ENCODE measurements at regions not wholly inside any gene's neighbourhood (a gene's known extent, or its start where the extent isn't known, plus 50 kb on each side); places are given as distances from the start of the nearest gene placed in this dataset.
"Not testable (repeated sequence)": the region's sequence is repeated elsewhere in the genome, so short reads cannot be mapped to it uniquely, and the experiment has no call there.

DNA sequence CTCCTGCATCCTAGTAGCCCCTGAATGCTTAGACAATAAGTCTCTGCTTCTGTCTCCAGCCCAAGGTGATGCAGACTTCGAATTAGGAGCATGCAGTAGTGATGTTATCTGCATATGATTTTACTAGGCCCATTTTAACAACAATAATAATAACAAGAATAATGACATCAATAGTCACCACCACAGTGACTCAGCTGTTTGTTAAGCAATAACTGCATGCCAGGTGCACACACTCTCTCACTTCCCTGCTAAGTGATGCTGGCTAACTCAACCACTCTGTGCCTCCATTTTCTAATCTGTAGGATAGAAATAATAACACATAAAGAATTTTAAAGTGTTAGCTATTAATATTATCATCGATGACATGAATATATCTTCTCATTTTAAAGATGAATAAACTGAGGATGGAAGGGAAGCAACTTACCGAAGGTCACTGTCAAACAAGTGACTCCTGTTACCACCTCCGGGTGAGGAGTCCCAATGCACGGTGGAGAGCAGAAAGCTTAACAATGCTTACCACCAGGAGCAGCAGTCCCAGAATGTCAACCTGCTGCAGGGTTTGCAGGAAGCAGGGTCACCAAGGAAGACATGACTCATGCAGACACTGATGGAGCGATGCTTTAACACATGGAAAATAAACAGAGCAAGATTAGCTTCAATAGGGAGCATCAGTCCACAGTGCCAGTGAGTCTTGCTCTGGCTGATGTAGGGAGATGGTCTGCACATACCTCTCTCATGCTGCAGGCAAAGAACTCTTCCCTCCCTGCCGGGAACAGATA lies 290.2 kb downstream of the SPATA17 start:
- no peak for DNase-seq

GRCh38 chr1:217924924-217925323 lies 293.8 kb downstream of the SPATA17 start:
- DNase-seq, result no peak

DNA sequence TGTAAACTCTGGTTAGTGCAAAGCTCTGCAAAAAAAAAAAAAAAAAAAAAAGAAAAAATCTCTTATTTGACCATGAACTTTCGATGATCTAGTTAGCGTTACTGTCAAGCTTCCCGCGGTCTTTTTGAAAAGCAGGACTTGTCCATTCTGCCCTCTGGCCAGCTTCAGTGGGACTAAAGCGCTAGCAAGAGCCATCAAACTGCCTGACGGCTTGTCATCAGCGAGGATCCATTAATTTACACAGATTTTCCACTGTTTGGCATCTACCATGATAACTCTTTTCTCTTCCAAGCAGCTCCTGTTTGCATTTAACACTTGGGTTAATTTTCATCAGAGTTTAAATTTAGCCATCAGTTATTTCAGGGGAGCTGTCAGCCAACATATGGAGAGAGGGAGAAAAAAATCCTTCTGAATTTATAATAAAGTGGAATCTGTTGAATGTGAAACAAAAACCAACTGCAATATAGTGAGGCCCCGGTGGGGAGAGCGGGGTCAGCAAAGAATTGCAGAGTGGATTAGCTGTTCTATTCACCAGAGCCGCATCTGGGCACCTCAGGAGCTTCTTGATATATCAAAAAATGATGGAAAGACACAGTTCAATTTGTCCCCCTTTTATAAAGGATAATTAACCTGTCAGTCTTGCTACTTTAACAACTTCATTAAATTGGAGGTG lies 298.2 kb downstream of the SPATA17 start:
- no peak for DNase-seq

- no peak for DNase-seq
Observed at GRCh38 chr1:217943361-217943760, 312.2 kb downstream of the SPATA17 start.

DNA sequence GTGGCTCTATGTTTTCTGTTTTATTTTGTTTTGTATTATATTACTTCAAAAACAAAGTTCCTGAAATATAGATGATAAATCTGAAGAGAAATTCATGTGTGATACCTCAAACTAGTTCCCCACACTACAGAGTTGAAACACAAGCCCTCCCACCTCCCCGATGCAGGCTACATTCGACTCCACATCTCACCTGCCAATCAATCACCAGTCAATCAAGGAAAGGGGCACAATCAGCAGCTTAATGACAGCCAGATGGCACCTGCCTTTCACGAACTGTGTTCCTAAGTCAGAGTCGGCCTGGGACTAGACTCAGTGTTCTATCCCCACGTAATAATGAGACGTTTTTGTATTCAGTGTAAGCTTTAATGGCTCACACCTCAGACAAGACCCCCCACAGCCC lies 313.4 kb downstream of the SPATA17 start:
- no peak for DNase-seq

DNA sequence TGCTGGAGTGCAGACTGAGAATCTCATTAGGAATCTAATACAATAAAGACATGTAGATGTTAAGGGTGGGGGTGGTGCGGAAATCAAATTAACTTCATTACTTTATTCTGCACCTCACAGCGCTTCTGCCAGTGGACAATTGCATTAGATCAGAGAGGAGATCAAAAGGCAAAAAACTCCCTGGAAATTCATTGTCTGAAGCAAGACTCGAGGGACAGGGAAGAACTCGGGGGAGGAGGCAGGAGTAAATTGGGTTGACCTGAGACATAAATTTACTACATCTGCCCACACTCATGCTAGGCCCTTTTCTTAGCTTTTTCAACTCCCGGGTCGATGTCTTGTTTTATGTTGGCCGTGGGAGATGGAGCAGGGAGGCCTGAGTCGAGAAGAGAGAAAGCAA lies 315.4 kb downstream of the SPATA17 start:
- no peak for DNase-seq

DNA sequence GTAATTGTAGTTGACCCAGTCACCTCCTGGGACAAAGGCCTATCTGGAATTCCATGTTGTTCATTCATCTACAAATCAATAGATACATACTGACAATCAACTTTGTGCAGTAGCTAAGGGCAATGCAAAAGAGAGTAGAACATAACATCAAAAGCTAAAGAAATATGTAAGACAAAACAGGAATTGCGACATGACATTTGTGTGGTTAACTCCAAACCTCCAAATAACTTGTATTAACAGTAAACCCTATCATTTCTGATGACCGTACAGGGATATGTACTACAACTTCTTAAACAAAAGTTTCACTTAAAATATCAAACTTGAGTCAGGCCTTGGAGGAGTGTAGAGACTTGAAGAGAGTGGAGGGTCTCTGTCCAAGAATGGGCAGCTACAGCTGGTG lies 317.6 kb downstream of the SPATA17 start:
- DNase-seq, result no peak

GRCh38 chr1:217953330-217953729 lies 322.2 kb downstream of the SPATA17 start:
- DNase-seq, result no peak

GRCh38 chr1:217953922-217954321 lies 322.8 kb downstream of the SPATA17 start:
- no peak for DNase-seq

- DNase-seq, result no peak
Observed at GRCh38 chr1:217955723-217956122, 324.6 kb downstream of the SPATA17 start.

DNA sequence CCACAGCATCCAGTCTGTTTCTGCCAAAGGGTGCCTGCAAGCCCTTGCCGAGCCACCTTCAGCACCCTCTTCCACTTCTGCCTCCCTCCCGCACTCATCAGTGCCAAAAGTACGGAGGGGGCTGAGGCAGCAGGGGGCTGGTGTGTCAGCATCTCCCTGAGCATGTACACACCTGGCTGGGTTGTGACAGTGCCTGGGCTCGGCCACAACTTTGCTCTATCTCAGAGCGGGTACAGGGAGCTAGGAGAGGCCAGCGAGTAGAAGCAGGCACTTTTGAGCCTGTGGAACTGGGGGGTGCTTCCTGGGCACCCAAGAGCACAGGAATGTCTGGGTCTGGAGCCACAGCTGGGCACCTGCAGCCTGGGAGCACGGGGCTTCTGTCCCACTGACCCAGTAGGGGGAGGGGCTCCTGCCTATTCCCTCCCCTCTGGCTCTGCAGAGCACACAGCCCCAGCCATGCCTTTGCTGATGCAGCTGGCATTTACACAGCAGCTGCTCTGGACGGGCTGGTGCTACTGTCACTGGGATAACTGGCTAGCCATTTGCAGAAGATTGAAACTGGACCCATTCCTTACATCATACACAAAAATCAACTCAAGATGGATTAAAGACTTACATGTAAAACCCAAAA lies 319.8 kb upstream of the RRP15 start:
- no peak for DNase-seq

DNA sequence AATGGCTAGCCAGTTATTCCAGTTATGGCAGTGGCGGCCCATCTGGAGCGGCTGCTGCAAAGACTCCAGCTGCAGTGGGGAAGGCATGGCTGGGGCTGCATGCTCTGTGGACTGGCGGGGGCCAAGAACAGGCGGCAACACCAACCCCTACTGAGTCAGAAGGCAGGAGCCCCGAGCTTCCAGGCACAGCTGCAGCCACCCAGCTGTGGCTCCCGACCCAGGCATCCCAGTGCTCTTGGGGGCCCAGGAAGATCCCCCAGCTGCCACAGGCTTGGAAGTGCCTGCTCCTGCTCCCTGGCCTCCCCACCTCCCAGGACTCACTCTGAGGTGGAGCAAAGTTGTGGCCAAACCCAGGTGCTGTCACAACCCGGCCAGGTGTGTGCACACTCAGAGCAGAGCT lies 317.0 kb upstream of the RRP15 start:
- DNase-seq, result no peak

- no peak for DNase-seq
Observed at GRCh38 chr1:217969428-217969827, 315.7 kb upstream of the RRP15 start.

DNA sequence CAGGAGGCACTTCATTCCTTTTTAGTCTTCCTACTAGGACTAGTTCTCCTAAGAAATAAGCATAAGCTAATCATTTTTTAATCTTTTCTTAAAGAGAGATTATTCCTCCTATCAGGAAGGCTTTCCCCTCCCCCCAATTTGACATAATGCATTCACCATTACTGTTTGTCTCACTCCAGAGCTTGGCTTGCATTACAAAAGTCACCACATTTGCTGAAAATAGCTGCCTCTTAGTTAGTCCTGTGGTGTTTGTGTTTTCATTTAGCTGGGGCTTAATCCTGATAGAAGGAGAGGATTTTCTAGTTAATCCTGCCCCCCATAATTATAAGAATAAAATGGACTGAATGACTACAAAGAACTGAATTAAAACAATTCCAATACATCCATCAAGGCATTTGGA lies 307.1 kb upstream of the RRP15 start:
- DNase-seq, result no peak

DNA sequence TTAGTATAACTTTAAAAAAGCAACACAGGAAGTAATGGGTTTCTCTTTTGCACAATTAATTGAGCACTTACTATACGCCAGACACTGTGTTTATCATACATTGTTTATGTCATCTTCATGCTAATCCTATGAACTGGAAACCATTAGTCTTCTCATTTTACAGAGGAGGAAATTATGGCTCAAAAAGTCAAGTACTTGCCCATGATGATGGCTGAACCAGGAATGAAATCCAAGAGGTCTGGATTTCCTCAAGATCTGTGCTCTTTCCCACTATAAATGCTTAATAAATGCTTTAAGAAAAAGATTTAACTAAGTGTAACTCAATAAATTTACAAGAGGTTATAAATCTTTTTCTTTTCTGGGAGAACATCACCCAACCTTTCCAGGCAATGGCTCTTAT lies 303.7 kb upstream of the RRP15 start:
- no peak for DNase-seq

DNA sequence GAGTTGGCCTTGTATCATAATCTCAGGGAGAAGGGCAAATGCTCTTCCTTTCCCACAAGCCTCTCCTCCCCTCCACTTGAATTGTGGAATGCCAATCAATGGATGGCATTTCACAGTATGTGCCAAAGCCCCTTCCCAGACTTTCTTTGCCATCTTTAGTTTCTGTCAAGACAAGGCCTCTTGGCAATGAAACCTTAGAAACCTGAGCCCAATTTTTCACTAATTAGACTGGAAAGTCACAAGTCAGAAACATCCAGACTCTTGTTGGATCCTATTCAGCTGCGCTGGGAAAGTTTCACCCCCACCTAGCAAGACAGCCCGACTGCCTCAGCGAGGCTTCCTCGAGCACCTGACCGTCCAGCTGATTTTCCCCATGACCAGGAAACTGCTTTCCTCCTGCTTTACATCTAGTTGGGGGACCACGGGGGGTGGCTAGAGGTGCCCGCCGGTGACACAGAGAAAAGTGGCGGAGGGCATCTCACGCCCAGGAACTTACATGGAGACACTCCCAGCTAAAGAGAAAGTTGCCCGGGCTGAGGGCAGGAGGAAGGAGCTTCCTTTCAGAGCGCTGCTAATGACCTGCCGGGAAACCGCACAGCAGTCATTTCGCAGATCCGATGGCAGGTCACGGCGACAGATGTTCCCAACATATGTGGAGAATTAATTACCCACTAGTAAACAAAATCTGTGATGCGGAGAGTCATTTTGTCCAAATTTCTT lies 302.6 kb upstream of the RRP15 start:
- DNase-seq, result no peak

DNA sequence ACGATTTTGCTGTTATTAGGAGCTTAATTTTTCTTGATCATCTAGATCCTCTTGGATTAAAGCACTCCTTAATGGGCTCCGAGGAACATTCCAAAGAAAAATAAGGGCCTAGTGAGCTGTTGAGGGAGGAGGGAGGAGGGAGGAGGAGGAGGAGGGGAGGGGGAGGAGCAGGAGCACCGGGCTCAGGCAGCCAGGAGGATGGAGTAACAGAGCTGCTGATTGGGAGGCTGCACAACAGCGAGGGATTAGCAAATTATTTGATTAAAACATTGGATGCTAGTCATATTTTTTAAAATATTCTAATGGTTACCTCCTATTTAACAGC lies 302.1 kb upstream of the RRP15 start:
- DNase-seq, result no peak

- DNase-seq, result no peak
Observed at GRCh38 chr1:217985641-217986040, 299.5 kb upstream of the RRP15 start.

GRCh38 chr1:217989510-217989909 lies 295.6 kb upstream of the RRP15 start:
- no peak for DNase-seq

GRCh38 chr1:217993439-217993838 lies 291.7 kb upstream of the RRP15 start:
- no peak for DNase-seq

DNA sequence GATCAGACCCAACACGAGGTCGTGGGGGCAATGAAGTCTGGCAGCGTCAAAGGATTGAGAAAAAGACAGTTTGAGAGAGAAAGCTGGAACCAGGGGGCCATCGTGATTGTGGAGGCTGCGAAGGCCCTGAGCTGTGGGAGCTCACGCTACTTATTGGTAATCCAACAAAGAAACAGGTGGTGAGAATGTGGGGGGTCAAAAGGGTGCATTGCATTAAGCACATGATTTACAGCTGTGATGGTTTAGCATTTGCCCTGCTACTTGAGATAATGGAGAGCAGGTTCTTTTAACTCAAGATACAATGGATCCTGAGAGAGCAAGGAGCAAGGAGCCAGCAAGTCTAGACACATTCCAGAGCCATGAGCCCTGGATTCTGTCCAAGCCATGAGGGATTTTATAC lies 276.8 kb upstream of the RRP15 start:
- DNase-seq, result not testable (repeated sequence)

- not testable (repeated sequence) for DNase-seq
Observed at GRCh38 chr1:218015106-218015505, 270.0 kb upstream of the RRP15 start.

GRCh38 chr1:218024211-218024720 lies 260.8 kb upstream of the RRP15 start:
- no peak for DNase-seq
